ENCODE measurements at regions not wholly inside any gene's neighbourhood (a gene's known extent, or its start where the extent isn't known, plus 50 kb on each side); places are given as distances from the start of the nearest gene placed in this dataset.
"Not testable (repeated sequence)": the region's sequence is repeated elsewhere in the genome, so short reads cannot be mapped to it uniquely, and the experiment has no call there.

- 63% methylated on average over 6 of the region's 7 CpGs; no CpG with 5 or more reads in 1 of the 2 experiments for WGBS, 2 experiments (ENCODE audit: insufficient coverage in 1 of 2, insufficient read length in 1 of 2)
- not testable (repeated sequence) for H3K9ac ChIP-seq (ENCODE audit: extremely low read depth, low read length, poor library complexity, severe bottlenecking); H3K4me1 ChIP-seq (ENCODE audit: control insufficient read depth, insufficient read depth, low read length); H3K4me3 Mint-ChIP-seq; H3K36me3 ChIP-seq (ENCODE audit: control insufficient read depth, insufficient read depth, low read length); H3K36me3 Mint-ChIP-seq (ENCODE audit: low read depth); H3K27ac ChIP-seq (ENCODE audit: low read depth, low read length); H3K27me3 Mint-ChIP-seq (ENCODE audit: insufficient read depth); H3K27ac Mint-ChIP-seq; H3K4me3 ChIP-seq (ENCODE audit: low read length); H3K27me3 ChIP-seq (ENCODE audit: control insufficient read depth, insufficient read depth, low read length, poor library complexity, severe bottlenecking); H3K4me1 Mint-ChIP-seq; DNase-seq
- H3K9me3 ChIP-seq (ENCODE audit: control insufficient read depth, low read length): peaks cover 41% of the 10 kb centered on the region
- H3K9me3 Mint-ChIP-seq: peaks cover 79% of the 10 kb centered on the region
These were observed 196.9 kb downstream of the POTED start for GRCh38 chr21:13806444-13806843.

GRCh38 chr21:13802757-13803156 lies 193.2 kb downstream of the POTED start:
- not testable (repeated sequence) for H3K27ac ChIP-seq (ENCODE audit: low read depth, low read length); H3K4me3 ChIP-seq (ENCODE audit: low read length); H3K36me3 ChIP-seq (ENCODE audit: control insufficient read depth, insufficient read depth, low read length); H3K27me3 Mint-ChIP-seq (ENCODE audit: insufficient read depth); H3K9ac ChIP-seq (ENCODE audit: extremely low read depth, low read length, poor library complexity, severe bottlenecking); DNase-seq; H3K4me1 Mint-ChIP-seq; H3K27me3 ChIP-seq (ENCODE audit: control insufficient read depth, insufficient read depth, low read length, poor library complexity, severe bottlenecking); H3K36me3 Mint-ChIP-seq (ENCODE audit: low read depth); H3K4me3 Mint-ChIP-seq; H3K27ac Mint-ChIP-seq; H3K4me1 ChIP-seq (ENCODE audit: control insufficient read depth, insufficient read depth, low read length)
- 69 to 86% methylated on average over 3 to 7 of the region's 7 CpGs for WGBS, 2 experiments (ENCODE audit: insufficient coverage in 1 of 2, insufficient read length in 1 of 2)
- peaks cover 68% of the 10 kb centered on the region for H3K9me3 Mint-ChIP-seq
- H3K9me3 ChIP-seq (ENCODE audit: control insufficient read depth, low read length): peaks cover 32% of the 10 kb centered on the region
